WTC11 (cell line): ENCODE measurements at regions not wholly inside any gene's neighbourhood (a gene's known extent, or its start where the extent isn't known, plus 50 kb on each side); places are given as distances from the start of the nearest gene placed in this dataset.

Source experiments
- ATAC-seq: fragments of 200-7000 bp; cut with Tn5 transposase; 2 replicates; pipeline ENCODE4 v1.10.0; 2021; ENCODE audit warnings: mild to moderate bottlenecking, moderate library complexity
- CTCF ChIA-PET: fragments of 300-600 bp; sonication (Branson Sonifier 250); formaldehyde crosslinking; loops from one replicate; lab custom pipeline; 2021; ENCODE audit warnings: antibody characterized with exemption; lab: Charles Lee
- POLR2A ChIA-PET: fragments of 350-600 bp; sonication (Branson Sonifier 250); formaldehyde crosslinking; loops from one replicate; lab custom pipeline; 2021; ENCODE audit warnings: antibody characterized with exemption; lab: Charles Lee
- DNase-seq: peaks from one replicate; pipeline ENCODE4 v3.0.0; 2021; ENCODE audit warnings: low spot score
- H3K27ac Mint-ChIP-seq: 2 replicates; pipeline ENCODE4 v1.8.0; 2021; ENCODE audit warnings: mixed read lengths
- H3K27me3 Mint-ChIP-seq: 2 replicates; pipeline ENCODE4 v1.8.0; 2021; ENCODE audit warnings: low read depth, mild to moderate bottlenecking, moderate library complexity, mixed read lengths
- H3K36me3 Mint-ChIP-seq: 2 replicates; pipeline ENCODE4 v1.8.0; 2021; ENCODE audit warnings: mixed read lengths
- H3K4me1 Mint-ChIP-seq: 2 replicates; pipeline ENCODE4 v1.8.0; 2022; ENCODE audit warnings: mixed read lengths
- H3K4me3 Mint-ChIP-seq: 2 replicates; pipeline ENCODE4 v1.8.0; 2021; ENCODE audit warnings: mild to moderate bottlenecking, moderate library complexity, mixed read lengths
- H3K9me3 Mint-ChIP-seq: 2 replicates; pipeline ENCODE4 v1.8.0; 2021; ENCODE audit warnings: mixed read lengths
- CTCF ChIP-seq: fragments of 200-600 bp; IDR thresholded peaks from 2 replicates; pipeline ENCODE4 v1.8.0; 2022; ENCODE audit warnings: antibody characterized with exemption
- ESRRA ChIP-seq: sonication (generic); formaldehyde crosslinking; IDR thresholded peaks from 2 replicates; pipeline ENCODE4 v1.8.1; 2022; ENCODE audit warnings: mild to moderate bottlenecking, missing genetic modification reagents, borderline replicate concordance
- HMGA2 ChIP-seq: fragments of 250-450 bp; sonication (Bioruptor Pico); IDR thresholded peaks from 2 replicates; pipeline ENCODE4 v1.4.0; 2021; ENCODE audit warnings: mild to moderate bottlenecking, moderate library complexity
- HMGXB4 ChIP-seq: sonication (generic); formaldehyde crosslinking; IDR thresholded peaks from 2 replicates; pipeline ENCODE4 v1.8.1; 2023; ENCODE audit warnings: mild to moderate bottlenecking, moderate library complexity, missing genetic modification reagents
- NFE2L1 ChIP-seq: sonication (generic); formaldehyde crosslinking; IDR thresholded peaks from 2 replicates; pipeline ENCODE4 v1.8.1; 2023; ENCODE audit warnings: missing genetic modification reagents
- RELA ChIP-seq: sonication (generic); formaldehyde crosslinking; IDR thresholded peaks from 2 replicates; pipeline ENCODE4 v1.8.1; 2022; ENCODE audit warnings: missing genetic modification reagents, mild to moderate bottlenecking, borderline replicate concordance
- SOX15 ChIP-seq: fragments of 250-450 bp; sonication (Bioruptor Pico); IDR thresholded peaks from 2 replicates; pipeline ENCODE4 v1.9.0; 2021; ENCODE audit warnings: mild to moderate bottlenecking
- STAT6 ChIP-seq: sonication (generic); formaldehyde crosslinking; conservative IDR thresholded peaks from 2 replicates; pipeline ENCODE4 v1.8.1; 2023; ENCODE audit warnings: mild to moderate bottlenecking, low read depth, missing genetic modification reagents, moderate library complexity
- TP53 ChIP-seq: sonication (generic); formaldehyde crosslinking; IDR thresholded peaks from 2 replicates; pipeline ENCODE4 v1.8.1; 2023; ENCODE audit warnings: mild to moderate bottlenecking, missing genetic modification reagents
- ZNF532 ChIP-seq: fragments of 250-450 bp; sonication (Bioruptor Pico); IDR thresholded peaks from 2 replicates; pipeline ENCODE4 v1.9.0; 2021; ENCODE audit warnings: mild to moderate bottlenecking, borderline replicate concordance
- TF ChIP-seq, protein P1 (sequence below): sonication (generic); formaldehyde crosslinking; IDR thresholded peaks from 2 replicates; pipeline ENCODE4 v1.8.0; 2023; ENCODE audit warnings: missing genetic modification reagents, mild to moderate bottlenecking, borderline replicate concordance
- TF ChIP-seq, protein P2 (sequence below): fragments of 250-450 bp; sonication (Bioruptor Pico); IDR thresholded peaks from 2 replicates; pipeline ENCODE4 v1.9.0; 2021; ENCODE audit warnings: mild to moderate bottlenecking
- TF ChIP-seq, protein P3 (sequence below): sonication (generic); formaldehyde crosslinking; IDR thresholded peaks from 2 replicates; pipeline ENCODE4 v1.8.0; 2022; ENCODE audit warnings: missing genetic modification reagents
- TF ChIP-seq, protein P4 (sequence below): sonication (generic); formaldehyde crosslinking; IDR thresholded peaks from 2 replicates; pipeline ENCODE4 v1.8.1; 2022; ENCODE audit warnings: missing genetic modification reagents, borderline replicate concordance

DNA sequence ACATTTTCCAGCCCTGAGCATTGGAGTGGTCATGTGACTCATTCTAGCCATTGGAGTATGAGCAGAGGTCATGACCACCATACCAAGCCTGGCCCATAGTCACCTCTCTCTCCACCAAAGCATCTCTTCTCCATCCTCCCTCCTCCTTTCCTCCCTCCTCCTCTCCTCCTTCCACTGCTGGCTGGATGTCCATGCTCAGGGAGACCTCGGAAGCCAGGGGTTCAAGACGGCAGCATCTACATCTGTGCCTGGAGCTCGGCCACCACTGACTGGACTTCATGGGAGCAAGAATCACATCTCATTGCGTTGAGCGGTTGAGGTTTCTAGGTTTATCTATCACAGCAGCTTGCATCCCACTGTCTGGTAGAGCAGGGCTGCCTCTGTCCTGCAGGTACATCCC, 252.4 kb downstream of the NDUFA10 start (continued):
- TF ChIP-seq, protein P1, sequence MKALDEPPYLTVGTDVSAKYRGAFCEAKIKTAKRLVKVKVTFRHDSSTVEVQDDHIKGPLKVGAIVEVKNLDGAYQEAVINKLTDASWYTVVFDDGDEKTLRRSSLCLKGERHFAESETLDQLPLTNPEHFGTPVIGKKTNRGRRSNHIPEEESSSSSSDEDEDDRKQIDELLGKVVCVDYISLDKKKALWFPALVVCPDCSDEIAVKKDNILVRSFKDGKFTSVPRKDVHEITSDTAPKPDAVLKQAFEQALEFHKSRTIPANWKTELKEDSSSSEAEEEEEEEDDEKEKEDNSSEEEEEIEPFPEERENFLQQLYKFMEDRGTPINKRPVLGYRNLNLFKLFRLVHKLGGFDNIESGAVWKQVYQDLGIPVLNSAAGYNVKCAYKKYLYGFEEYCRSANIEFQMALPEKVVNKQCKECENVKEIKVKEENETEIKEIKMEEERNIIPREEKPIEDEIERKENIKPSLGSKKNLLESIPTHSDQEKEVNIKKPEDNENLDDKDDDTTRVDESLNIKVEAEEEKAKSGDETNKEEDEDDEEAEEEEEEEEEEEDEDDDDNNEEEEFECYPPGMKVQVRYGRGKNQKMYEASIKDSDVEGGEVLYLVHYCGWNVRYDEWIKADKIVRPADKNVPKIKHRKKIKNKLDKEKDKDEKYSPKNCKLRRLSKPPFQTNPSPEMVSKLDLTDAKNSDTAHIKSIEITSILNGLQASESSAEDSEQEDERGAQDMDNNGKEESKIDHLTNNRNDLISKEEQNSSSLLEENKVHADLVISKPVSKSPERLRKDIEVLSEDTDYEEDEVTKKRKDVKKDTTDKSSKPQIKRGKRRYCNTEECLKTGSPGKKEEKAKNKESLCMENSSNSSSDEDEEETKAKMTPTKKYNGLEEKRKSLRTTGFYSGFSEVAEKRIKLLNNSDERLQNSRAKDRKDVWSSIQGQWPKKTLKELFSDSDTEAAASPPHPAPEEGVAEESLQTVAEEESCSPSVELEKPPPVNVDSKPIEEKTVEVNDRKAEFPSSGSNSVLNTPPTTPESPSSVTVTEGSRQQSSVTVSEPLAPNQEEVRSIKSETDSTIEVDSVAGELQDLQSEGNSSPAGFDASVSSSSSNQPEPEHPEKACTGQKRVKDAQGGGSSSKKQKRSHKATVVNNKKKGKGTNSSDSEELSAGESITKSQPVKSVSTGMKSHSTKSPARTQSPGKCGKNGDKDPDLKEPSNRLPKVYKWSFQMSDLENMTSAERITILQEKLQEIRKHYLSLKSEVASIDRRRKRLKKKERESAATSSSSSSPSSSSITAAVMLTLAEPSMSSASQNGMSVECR = no peak
- TF ChIP-seq HMGA2 (no peak), RELA (CRISPR knock-in tag) (no peak), ZNF532 (CRISPR knock-in tag) (no peak), NFE2L1 (no peak)
- TF ChIP-seq, protein P2, sequence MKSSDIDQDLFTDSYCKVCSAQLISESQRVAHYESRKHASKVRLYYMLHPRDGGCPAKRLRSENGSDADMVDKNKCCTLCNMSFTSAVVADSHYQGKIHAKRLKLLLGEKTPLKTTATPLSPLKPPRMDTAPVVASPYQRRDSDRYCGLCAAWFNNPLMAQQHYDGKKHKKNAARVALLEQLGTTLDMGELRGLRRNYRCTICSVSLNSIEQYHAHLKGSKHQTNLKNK (CRISPR knock-in tag) = no peak
- TF ChIP-seq, protein P3, sequence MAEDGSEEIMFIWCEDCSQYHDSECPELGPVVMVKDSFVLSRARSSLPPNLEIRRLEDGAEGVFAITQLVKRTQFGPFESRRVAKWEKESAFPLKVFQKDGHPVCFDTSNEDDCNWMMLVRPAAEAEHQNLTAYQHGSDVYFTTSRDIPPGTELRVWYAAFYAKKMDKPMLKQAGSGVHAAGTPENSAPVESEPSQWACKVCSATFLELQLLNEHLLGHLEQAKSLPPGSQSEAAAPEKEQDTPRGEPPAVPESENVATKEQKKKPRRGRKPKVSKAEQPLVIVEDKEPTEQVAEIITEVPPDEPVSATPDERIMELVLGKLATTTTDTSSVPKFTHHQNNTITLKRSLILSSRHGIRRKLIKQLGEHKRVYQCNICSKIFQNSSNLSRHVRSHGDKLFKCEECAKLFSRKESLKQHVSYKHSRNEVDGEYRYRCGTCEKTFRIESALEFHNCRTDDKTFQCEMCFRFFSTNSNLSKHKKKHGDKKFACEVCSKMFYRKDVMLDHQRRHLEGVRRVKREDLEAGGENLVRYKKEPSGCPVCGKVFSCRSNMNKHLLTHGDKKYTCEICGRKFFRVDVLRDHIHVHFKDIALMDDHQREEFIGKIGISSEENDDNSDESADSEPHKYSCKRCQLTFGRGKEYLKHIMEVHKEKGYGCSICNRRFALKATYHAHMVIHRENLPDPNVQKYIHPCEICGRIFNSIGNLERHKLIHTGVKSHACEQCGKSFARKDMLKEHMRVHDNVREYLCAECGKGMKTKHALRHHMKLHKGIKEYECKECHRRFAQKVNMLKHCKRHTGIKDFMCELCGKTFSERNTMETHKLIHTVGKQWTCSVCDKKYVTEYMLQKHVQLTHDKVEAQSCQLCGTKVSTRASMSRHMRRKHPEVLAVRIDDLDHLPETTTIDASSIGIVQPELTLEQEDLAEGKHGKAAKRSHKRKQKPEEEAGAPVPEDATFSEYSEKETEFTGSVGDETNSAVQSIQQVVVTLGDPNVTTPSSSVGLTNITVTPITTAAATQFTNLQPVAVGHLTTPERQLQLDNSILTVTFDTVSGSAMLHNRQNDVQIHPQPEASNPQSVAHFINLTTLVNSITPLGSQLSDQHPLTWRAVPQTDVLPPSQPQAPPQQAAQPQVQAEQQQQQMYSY (CRISPR knock-in tag) = no peak

GRCh38 chr2:239770246-239770639, 254.9 kb downstream of the NDUFA10 start:
- DNase-seq (no peak), ATAC-seq (no peak; the same call in 1 of the 2 replicates)
- ChIA-PET POLR2A (no interaction called here), CTCF (no interaction called here)
- Mint-ChIP-seq H3K9me3 (peaks cover 23% of the 10 kb centered on the region), H3K27me3 (peaks cover 3% of the 10 kb centered on the region; the same call in 1 of the 2 replicates), H3K36me3 (peaks cover 3% of the 10 kb centered on the region), H3K27ac (no peak overlapping the region), H3K4me3 (no peak overlapping the region), H3K4me1 (no peaks in the 10 kb centered on the region)
- TF ChIP-seq TP53 (CRISPR knock-in tag) (no peak), STAT6 (CRISPR knock-in tag) (no peak), HMGXB4 (no peak), CTCF (no peak), SOX15 (CRISPR knock-in tag) (no peak), ESRRA (no peak)
- TF ChIP-seq, protein P4, sequence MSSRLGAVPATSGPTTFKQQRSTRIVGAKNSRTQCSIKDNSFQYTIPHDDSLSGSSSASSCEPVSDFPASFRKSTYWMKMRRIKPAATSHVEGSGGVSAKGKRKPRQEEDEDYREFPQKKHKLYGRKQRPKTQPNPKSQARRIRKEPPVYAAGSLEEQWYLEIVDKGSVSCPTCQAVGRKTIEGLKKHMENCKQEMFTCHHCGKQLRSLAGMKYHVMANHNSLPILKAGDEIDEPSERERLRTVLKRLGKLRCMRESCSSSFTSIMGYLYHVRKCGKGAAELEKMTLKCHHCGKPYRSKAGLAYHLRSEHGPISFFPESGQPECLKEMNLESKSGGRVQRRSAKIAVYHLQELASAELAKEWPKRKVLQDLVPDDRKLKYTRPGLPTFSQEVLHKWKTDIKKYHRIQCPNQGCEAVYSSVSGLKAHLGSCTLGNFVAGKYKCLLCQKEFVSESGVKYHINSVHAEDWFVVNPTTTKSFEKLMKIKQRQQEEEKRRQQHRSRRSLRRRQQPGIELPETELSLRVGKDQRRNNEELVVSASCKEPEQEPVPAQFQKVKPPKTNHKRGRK (CRISPR knock-in tag) = no peak
